Endothelial cell (in vitro differentiated cells): ENCODE measurements at regions not wholly inside any gene's neighbourhood (a gene's known extent, or its start where the extent isn't known, plus 50 kb on each side); places are given as distances from the start of the nearest gene placed in this dataset.

Source experiments
- DNase-seq: peaks from one replicate; pipeline ENCODE4 v3.0.0; 2021; ENCODE audit warnings: low spot score
- H3K27ac Mint-ChIP-seq: one replicate; pipeline ENCODE4 v1.8.0; 2021; ENCODE audit warnings: mixed read lengths, inconsistent platforms; ENCODE audit not compliant: unreplicated experiment
- H3K27me3 Mint-ChIP-seq: one replicate; pipeline ENCODE4 v1.8.0; 2021; ENCODE audit warnings: mild to moderate bottlenecking, moderate library complexity, mixed read lengths, inconsistent platforms; ENCODE audit not compliant: unreplicated experiment
- H3K36me3 Mint-ChIP-seq: one replicate; pipeline ENCODE4 v1.8.0; 2021; ENCODE audit warnings: mild to moderate bottlenecking, low read depth, mixed read lengths, inconsistent platforms; ENCODE audit not compliant: unreplicated experiment
- H3K4me1 Mint-ChIP-seq: one replicate; pipeline ENCODE4 v1.8.0; 2021; ENCODE audit warnings: mild to moderate bottlenecking, mixed read lengths, inconsistent platforms; ENCODE audit not compliant: unreplicated experiment
- H3K4me3 Mint-ChIP-seq: one replicate; pipeline ENCODE4 v1.8.0; 2021; ENCODE audit warnings: mild to moderate bottlenecking, mixed read lengths, inconsistent platforms; ENCODE audit not compliant: unreplicated experiment
- H3K9me3 Mint-ChIP-seq: one replicate; pipeline ENCODE4 v1.8.0; 2021; ENCODE audit warnings: mixed read lengths, inconsistent platforms; ENCODE audit not compliant: unreplicated experiment
- TF ChIP-seq, protein P1 (sequence below): fragments of 200-600 bp; sonication (generic); IDR thresholded peaks from one replicate; pipeline ENCODE4 v1.5.0; 2021; ENCODE audit warnings: antibody characterized with exemption; ENCODE audit not compliant: unreplicated experiment

DNA sequence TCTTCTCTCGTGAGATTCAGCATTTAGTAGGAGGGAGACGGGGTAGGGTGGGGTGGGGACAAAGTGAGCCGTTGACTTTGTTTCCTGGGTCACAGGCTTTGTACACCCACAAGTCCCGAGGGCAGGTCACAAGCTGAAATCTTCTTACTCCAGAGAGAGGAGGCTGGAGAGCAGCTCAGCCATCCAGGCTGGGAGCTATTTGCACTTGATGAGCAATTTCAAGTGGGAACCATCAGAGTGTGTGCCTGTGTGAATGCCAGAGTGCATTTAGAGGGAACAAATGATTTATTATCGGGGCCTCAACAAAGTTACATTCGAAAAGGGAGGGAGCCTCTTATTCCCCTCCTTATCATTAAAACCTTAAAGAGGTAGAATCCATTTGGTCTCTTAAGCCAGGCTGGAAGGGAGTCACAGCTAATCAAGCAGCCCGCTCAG lies 155.7 kb upstream of the JARID2 start:
- TF ChIP-seq, protein P1, sequence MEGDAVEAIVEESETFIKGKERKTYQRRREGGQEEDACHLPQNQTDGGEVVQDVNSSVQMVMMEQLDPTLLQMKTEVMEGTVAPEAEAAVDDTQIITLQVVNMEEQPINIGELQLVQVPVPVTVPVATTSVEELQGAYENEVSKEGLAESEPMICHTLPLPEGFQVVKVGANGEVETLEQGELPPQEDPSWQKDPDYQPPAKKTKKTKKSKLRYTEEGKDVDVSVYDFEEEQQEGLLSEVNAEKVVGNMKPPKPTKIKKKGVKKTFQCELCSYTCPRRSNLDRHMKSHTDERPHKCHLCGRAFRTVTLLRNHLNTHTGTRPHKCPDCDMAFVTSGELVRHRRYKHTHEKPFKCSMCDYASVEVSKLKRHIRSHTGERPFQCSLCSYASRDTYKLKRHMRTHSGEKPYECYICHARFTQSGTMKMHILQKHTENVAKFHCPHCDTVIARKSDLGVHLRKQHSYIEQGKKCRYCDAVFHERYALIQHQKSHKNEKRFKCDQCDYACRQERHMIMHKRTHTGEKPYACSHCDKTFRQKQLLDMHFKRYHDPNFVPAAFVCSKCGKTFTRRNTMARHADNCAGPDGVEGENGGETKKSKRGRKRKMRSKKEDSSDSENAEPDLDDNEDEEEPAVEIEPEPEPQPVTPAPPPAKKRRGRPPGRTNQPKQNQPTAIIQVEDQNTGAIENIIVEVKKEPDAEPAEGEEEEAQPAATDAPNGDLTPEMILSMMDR: no peak
- peaks cover 2% of the 10 kb centered on the region for H3K27me3 Mint-ChIP-seq
- no peak for DNase-seq
- no peak overlapping the region for H3K4me3 Mint-ChIP-seq
- no peak overlapping the region for H3K27ac Mint-ChIP-seq
- no peaks in the 10 kb centered on the region for H3K9me3 Mint-ChIP-seq
- H3K36me3 Mint-ChIP-seq: no peaks in the 10 kb centered on the region
- peaks cover 6% of the 10 kb centered on the region for H3K4me1 Mint-ChIP-seq

DNA sequence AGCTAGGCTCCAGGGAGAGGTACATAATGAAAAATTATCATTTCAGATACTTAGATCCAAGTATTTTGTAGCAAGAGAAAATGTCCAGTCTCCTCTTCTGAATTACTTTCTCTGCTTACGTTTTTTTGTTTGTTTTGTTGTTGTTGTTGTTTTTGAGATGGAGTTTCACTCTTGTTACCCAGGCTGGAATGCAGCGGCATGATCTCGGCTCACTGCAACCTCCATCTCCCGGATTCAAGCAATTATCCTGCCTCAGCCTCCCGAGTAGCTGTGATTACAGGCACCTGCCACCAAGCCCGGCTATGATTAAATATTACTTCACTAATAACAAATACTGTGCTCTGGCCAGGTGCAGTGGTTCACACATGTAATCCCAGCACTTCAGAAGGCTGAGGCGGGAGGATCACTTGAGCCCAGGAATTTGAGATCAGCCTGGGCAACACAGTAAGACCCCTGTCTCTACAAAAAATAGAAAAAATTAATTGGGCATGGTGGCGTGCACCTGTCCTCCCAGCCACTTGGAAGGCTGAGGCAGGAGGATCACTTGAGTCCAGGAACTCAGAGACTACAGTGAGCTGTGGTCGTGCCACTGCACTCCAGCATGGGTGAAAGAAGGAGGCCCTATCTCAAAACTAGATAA lies 155.0 kb upstream of the JARID2 start:
- Mint-ChIP-seq H3K4me1 (peaks cover 6% of the 10 kb centered on the region), H3K4me3 (no peak overlapping the region), H3K27me3 (peaks cover 2% of the 10 kb centered on the region), H3K36me3 (no peaks in the 10 kb centered on the region), H3K27ac (no peak overlapping the region), H3K9me3 (no peaks in the 10 kb centered on the region)
- DNase-seq: no peak
- TF ChIP-seq, protein P1: no peak

DNA sequence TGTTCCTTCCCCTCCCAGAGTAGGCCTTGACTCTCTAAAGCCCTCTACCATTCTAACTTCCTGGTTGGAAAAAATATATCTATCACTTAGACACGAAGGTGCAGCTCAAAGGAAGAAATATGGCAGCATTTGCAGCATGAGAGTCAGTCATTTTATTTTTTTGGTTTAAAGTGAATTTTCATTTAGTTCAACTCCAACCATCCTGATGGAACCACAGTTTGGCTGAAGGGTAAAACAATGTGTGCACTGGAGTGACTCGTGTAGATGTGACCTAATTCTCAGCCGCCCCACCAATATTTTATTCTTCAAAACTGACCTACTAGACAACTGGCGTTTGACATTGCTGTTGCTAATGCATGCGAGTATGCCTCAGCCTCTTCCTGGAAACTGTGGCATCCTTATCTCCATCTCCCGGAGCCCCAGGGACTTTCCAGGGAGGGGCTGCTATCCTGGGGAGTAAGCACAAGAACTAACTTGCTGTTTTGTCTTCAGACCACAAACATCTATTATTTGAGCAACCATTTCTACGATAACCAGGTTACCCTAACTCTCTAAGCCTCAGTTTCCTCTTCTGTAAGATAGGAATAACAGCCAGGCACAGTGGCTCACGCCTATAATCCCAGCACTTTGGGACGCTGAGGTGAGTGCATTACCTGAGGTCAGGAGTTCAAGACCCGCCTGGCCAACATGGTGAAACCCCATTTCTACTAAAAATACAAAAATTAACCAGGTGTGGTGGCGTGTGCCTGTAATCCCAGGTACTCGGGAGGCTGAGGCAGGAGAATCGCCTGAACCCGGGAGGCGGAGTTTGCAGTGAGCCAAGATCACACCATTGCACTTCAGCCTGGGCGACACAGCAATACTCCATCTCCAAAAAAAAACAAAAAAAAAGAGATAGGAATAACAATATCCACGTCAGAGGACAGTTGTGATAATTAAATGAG lies 148.7 kb upstream of the JARID2 start:
- H3K36me3 Mint-ChIP-seq: no peaks in the 10 kb centered on the region
- H3K4me3 Mint-ChIP-seq: no peak overlapping the region
- DNase-seq: no peak
- H3K9me3 Mint-ChIP-seq: no peaks in the 10 kb centered on the region
- H3K27ac Mint-ChIP-seq: no peak overlapping the region
- TF ChIP-seq, protein P1: no peak
- H3K4me1 Mint-ChIP-seq: no peaks in the 10 kb centered on the region
- peaks cover 2% of the 10 kb centered on the region for H3K27me3 Mint-ChIP-seq

DNA sequence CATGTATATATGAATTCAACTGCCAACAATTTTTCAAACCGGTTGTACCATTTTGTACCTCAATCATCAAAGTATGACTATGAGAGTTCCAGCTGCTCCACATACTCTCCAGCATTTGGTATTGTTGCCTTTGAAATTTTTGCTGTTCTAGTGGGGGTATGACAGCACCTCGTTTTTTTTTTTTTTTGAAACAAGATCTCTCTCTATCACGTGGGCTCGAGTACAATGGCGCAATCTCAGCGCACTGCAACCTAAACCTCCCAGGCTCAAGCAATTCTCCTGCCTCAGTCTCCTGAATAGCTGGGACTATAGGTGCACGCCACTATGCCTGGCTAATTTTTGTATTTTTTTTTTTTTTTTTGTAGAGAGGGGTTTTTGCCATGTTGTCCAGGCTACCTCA lies 144.7 kb upstream of the JARID2 start:
- Mint-ChIP-seq H3K4me1 (no peaks in the 10 kb centered on the region), H3K27me3 (no peaks in the 10 kb centered on the region), H3K27ac (no peak overlapping the region), H3K4me3 (no peak overlapping the region), H3K36me3 (peaks cover 4% of the 10 kb centered on the region), H3K9me3 (no peaks in the 10 kb centered on the region)
- DNase-seq: no peak
- TF ChIP-seq, protein P1: no peak

DNA sequence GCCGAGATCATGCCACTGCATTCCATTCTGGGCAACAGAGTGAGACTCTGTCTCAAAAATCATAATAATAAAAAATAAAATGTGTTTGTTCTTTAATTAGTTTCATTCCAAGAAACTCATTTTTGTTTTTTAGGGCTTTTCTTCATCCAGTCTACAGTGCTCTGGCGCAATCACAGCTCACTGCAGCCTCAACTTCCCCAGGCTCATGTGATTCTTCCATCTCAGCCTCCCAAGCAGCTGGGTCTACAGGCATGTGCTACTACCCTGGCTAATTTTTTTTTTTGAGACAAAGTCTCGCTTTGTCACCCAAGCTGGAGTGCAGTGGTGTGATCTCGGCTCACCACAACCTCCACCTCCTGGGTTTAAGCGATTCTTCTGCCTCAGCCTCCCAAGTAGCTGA lies 143.6 kb upstream of the JARID2 start:
- TF ChIP-seq, protein P1: no peak
- Mint-ChIP-seq H3K36me3 (peaks cover 4% of the 10 kb centered on the region), H3K27me3 (peaks cover 4% of the 10 kb centered on the region), H3K9me3 (no peaks in the 10 kb centered on the region), H3K4me3 (no peak overlapping the region), H3K27ac (no peak overlapping the region), H3K4me1 (no peaks in the 10 kb centered on the region)
- DNase-seq: no peak
